NCI-H510A treated with DMSO at 0.1 percent for 48 hours (cell line): ENCODE measurements at regions not wholly inside any gene's neighbourhood (a gene's known extent, or its start where the extent isn't known, plus 50 kb on each side); places are given as distances from the start of the nearest gene placed in this dataset.
A peak's percentile ranks its signal among the peaks of the same experiment; 100 is the strongest.

Experiments used
- DNase-seq: peaks from one replicate; lab custom pipeline; 2025; lab: John Stamatoyannopoulos, UW

- DNase-seq: no peak
Observed at GRCh38 chr18:10284540-10285282, 169.7 kb upstream of the APCDD1 start.

GRCh38 chr18:10285283-10285640 is 169.2 kb upstream of the APCDD1 start:
- no peak for DNase-seq

- DNase-seq: no peak
Observed at GRCh38 chr18:10286580-10287150, 167.8 kb upstream of the APCDD1 start.

- DNase-seq: no peak
Observed at GRCh38 chr18:10289251-10289650, 165.2 kb upstream of the APCDD1 start.

- DNase-seq: no peak
Observed at GRCh38 chr18:10289951-10290637, 164.3 kb upstream of the APCDD1 start.

- no peak for DNase-seq
Observed at GRCh38 chr18:10290638-10291235, 163.7 kb upstream of the APCDD1 start.

GRCh38 chr18:10291568-10291981 is 162.9 kb upstream of the APCDD1 start:
- DNase-seq: no peak

GRCh38 chr18:10293966-10294365 is 160.5 kb upstream of the APCDD1 start:
- no peak for DNase-seq

- no peak for DNase-seq
Observed at GRCh38 chr18:10295751-10296150, 158.7 kb upstream of the APCDD1 start.

- DNase-seq: no peak
Observed at GRCh38 chr18:10296491-10296890, 157.9 kb upstream of the APCDD1 start.

- peak; percentile 3 for DNase-seq
Observed at GRCh38 chr18:10297086-10297485, 157.3 kb upstream of the APCDD1 start.

GRCh38 chr18:10298346-10298745 is 156.1 kb upstream of the APCDD1 start:
- no peak for DNase-seq

- DNase-seq: peak; percentile 7
Observed at GRCh38 chr18:10299643-10300042, 154.8 kb upstream of the APCDD1 start.

GRCh38 chr18:10300739-10301138 is 153.7 kb upstream of the APCDD1 start:
- no peak for DNase-seq

GRCh38 chr18:10301831-10302483 is 152.5 kb upstream of the APCDD1 start:
- DNase-seq: peak; percentile 1

- no peak for DNase-seq
Observed at GRCh38 chr18:10303171-10303570, 151.3 kb upstream of the APCDD1 start.

GRCh38 chr18:10304853-10305252 is 149.6 kb upstream of the APCDD1 start:
- no peak for DNase-seq

GRCh38 chr18:10306779-10307178 is 147.7 kb upstream of the APCDD1 start:
- no peak for DNase-seq

- DNase-seq: no peak
Observed at GRCh38 chr18:10308154-10308553, 146.3 kb upstream of the APCDD1 start.

- no peak for DNase-seq
Observed at GRCh38 chr18:10310626-10311025, 143.8 kb upstream of the APCDD1 start.

GRCh38 chr18:10312326-10313015 is 142.0 kb upstream of the APCDD1 start:
- DNase-seq: no peak

- DNase-seq: no peak
Observed at GRCh38 chr18:10313016-10313342, 141.5 kb upstream of the APCDD1 start.
